SK-N-SH (cell line): ENCODE measurements at regions not wholly inside any gene's neighbourhood (a gene's known extent, or its start where the extent isn't known, plus 50 kb on each side); places are given as distances from the start of the nearest gene placed in this dataset.

ENCODE experiments used
- CTCF ChIA-PET: fragments of 300-600, 350-600 bp; formaldehyde crosslinking; extraction: SDS; loops from one replicate; lab custom pipeline; 2021; lab: Yijun Ruan, JAX
- POLR2A ChIA-PET: fragments of 350-600 bp; sonication (Branson Sonifier 250); formaldehyde crosslinking; extraction: SDS; loops from one replicate; lab custom pipeline; 2020; ENCODE audit warnings: antibody characterized with exemption, inconsistent platforms; lab: Yijun Ruan, JAX
- DNase-seq: peaks from one replicate; pipeline ENCODE4 v3.0.0; 2012
- H2AFZ ChIP-seq: fragments of 200-600 bp; sonication (generic); 2 replicates; pipeline ENCODE4 v1.8.1; 2016; ENCODE audit warnings: antibody characterized with exemption, mild to moderate bottlenecking, low read depth
- H3F3A ChIP-seq: fragments of 200-600 bp; sonication (generic); replicated peaks from 2 replicates; pipeline ENCODE3; 2016; ENCODE audit warnings: antibody characterized with exemption, mild to moderate bottlenecking; ENCODE audit not compliant: insufficient read depth
- H3K27ac ChIP-seq, 2 experiments: fragments of 200-500 bp in 1 of 2; fragments of 200-600 bp in 1 of 2; sonication (Bioruptor generic) in 1 of 2; sonication (generic), shearing (Covaris generic) in 1 of 2; 2 replicates each; pipeline versions ENCODE4 v1.5.1 to v1.6.1; 2014 to 2016; ENCODE audit warnings: low read depth in 2 of 2, inconsistent platforms in 1 of 2, low read length in 1 of 2, mild to moderate bottlenecking in 1 of 2, mixed read lengths in 1 of 2
- H3K27me3 ChIP-seq: fragments of 200-600 bp; sonication (generic), shearing (Covaris generic); 2 replicates; pipeline ENCODE4 v1.6.1; 2016; ENCODE audit warnings: mixed run types; ENCODE audit not compliant: insufficient read depth
- H3K36me3 ChIP-seq, 2 experiments: fragments of 200-500 bp in 1 of 2; fragments of 200-600 bp in 1 of 2; sonication (Bioruptor generic) in 1 of 2; sonication (generic) in 1 of 2; replicated peaks in 1 of 2; 2 replicates each; pipeline versions ENCODE3 to v1.5.1; 2014 to 2016; ENCODE audit warnings: low read length in 1 of 2, mild to moderate bottlenecking in 1 of 2; ENCODE audit not compliant: insufficient read depth in 2 of 2, control insufficient read depth in 1 of 2
- H3K4me1 ChIP-seq, 2 experiments: fragments of 200-500 bp in 1 of 2; fragments of 200-600 bp in 1 of 2; sonication (Bioruptor generic) in 1 of 2; sonication (generic), shearing (Covaris generic) in 1 of 2; 2 replicates each; pipeline versions ENCODE4 v1.5.1 to v1.6.1; 2014 to 2016; ENCODE audit warnings: low read depth in 1 of 2, low read length in 1 of 2, mixed run types in 1 of 2; ENCODE audit not compliant: insufficient read depth in 2 of 2, control insufficient read depth in 1 of 2
- H3K4me2 ChIP-seq: fragments of 200-600 bp; sonication (generic), shearing (Covaris generic); 2 replicates; pipeline ENCODE4 v1.6.1; 2017; ENCODE audit warnings: mixed run types
- H3K4me3 ChIP-seq, 2 experiments: fragments of 200-500 bp in 1 of 2; fragments of 200-600 bp in 1 of 2; sonication (Bioruptor generic) in 1 of 2; sonication (generic), shearing (Covaris generic) in 1 of 2; 2 replicates each; pipeline versions ENCODE4 v1.5.1 to v1.8.1; 2014 to 2016; ENCODE audit warnings: low read depth in 2 of 2, inconsistent platforms in 1 of 2, low read length in 1 of 2, mild to moderate bottlenecking in 1 of 2, mixed read lengths in 1 of 2, moderate library complexity in 1 of 2
- H3K79me2 ChIP-seq: fragments of 200-600 bp; sonication (generic); 2 replicates; pipeline ENCODE4 v1.8.1; 2017; ENCODE audit warnings: mild to moderate bottlenecking; ENCODE audit not compliant: insufficient read depth
- H3K9ac ChIP-seq: fragments of 200-600 bp; sonication (generic); 2 replicates; pipeline ENCODE4 v1.6.1; 2017; ENCODE audit warnings: mixed run types
- H3K9me2 ChIP-seq: fragments of 200-600 bp; sonication (generic); 2 replicates; pipeline ENCODE4 v1.6.1; 2017; ENCODE audit warnings: mixed run types
- H3K9me3 ChIP-seq: fragments of 200-600 bp; sonication (generic); 2 replicates; pipeline ENCODE4 v1.6.1; 2017; ENCODE audit warnings: mixed run types, mild to moderate bottlenecking, moderate library complexity
- H4K20me1 ChIP-seq: fragments of 200-600 bp; sonication (generic); 2 replicates; pipeline ENCODE4 v1.6.1; 2017; ENCODE audit warnings: mild to moderate bottlenecking, mixed run types; ENCODE audit not compliant: insufficient read depth
- ELF1 ChIP-seq: IDR thresholded peaks from 2 replicates; pipeline ENCODE4 v1.4.0; 2012
- GATA2 ChIP-seq: sonication (generic); formaldehyde crosslinking; IDR thresholded peaks from 2 replicates; pipeline ENCODE4 v1.5.0; 2020; ENCODE audit warnings: mild to moderate bottlenecking, missing genetic modification reagents
- JUND ChIP-seq: IDR thresholded peaks from 2 replicates; pipeline ENCODE4 v1.4.0; 2012
- MAX ChIP-seq: IDR thresholded peaks from 2 replicates; pipeline ENCODE4 v1.4.0; 2012; ENCODE audit warnings: low read depth
- MEF2A ChIP-seq: IDR thresholded peaks from 2 replicates; pipeline ENCODE4 v1.4.0; 2012; ENCODE audit warnings: low read depth, borderline replicate concordance
- MXI1 ChIP-seq: IDR thresholded peaks from 2 replicates; pipeline ENCODE4 v1.6.1; 2012; ENCODE audit warnings: mild to moderate bottlenecking, low read depth, low read length, improper control_type of control experiment
- PBX3 ChIP-seq: IDR thresholded peaks from 2 replicates; pipeline ENCODE4; 2012
- RCOR1 ChIP-seq: fragments of 150-350 bp; IDR thresholded peaks from 2 replicates; pipeline ENCODE4 v1.6.1; 2017; ENCODE audit warnings: antibody characterized with exemption, low read length
- RFX5 ChIP-seq: IDR thresholded peaks from 2 replicates; pipeline ENCODE4 v1.6.1; 2012; ENCODE audit warnings: mild to moderate bottlenecking, improper control_type of control experiment, low read length
- RXRA ChIP-seq: IDR thresholded peaks from 2 replicates; pipeline ENCODE4 v1.4.0; 2012; ENCODE audit warnings: low read depth, mild to moderate bottlenecking, borderline replicate concordance
- TCF12 ChIP-seq: IDR thresholded peaks from 2 replicates; pipeline ENCODE4 v1.4.0; 2012
- ZBTB33 ChIP-seq: IDR thresholded peaks from 2 replicates; pipeline ENCODE4 v1.4.0; 2012; ENCODE audit warnings: low read depth, borderline replicate concordance
- WGBS: methylation state at CpG from one replicate; pipeline ENCODE4 v1.1.6; 2017; ENCODE audit warnings: low lambda C conversion rate; 5-methylcytosine and 5-hydroxymethylcytosine counted together

GRCh38 chr10:20672741-20673140 is 224.4 kb downstream of the NEBL start:
- no peak for DNase-seq
- no peaks in the 10 kb centered on the region for H3K9me2 ChIP-seq
- POLR2A ChIA-PET: no interaction called here
- WGBS: 14% methylated on average over 4 of the region's 5 CpGs
- no peak overlapping the region for H3K4me3 ChIP-seq
- no peak overlapping the region for H3K27ac ChIP-seq
- H3K4me2 ChIP-seq: no peak overlapping the region
- H3K27me3 ChIP-seq: no peaks in the 10 kb centered on the region
- CTCF ChIA-PET: no interaction called here
- H4K20me1 ChIP-seq: no peaks in the 10 kb centered on the region
- no peaks in the 10 kb centered on the region for H3K4me1 ChIP-seq
- no peaks in the 10 kb centered on the region for H3K79me2 ChIP-seq
- H2AFZ ChIP-seq: no peak overlapping the region
- no peaks in the 10 kb centered on the region for H3K9me3 ChIP-seq
- H3K9ac ChIP-seq: no peak overlapping the region
- no peaks in the 10 kb centered on the region for H3K36me3 ChIP-seq
- no peaks in the 10 kb centered on the region for H3F3A ChIP-seq
- TF ChIP-seq PBX3 (no peak), ZBTB33 (no peak), JUND (no peak), MAX (no peak), RCOR1 (no peak), RXRA (no peak), TCF12 (no peak), ELF1 (no peak), RFX5 (no peak)

GRCh38 chr10:20670579-20670978 is 226.5 kb downstream of the NEBL start:
- no peak overlapping the region for H3K9ac ChIP-seq
- no peak for TF ChIP-seq ZBTB33
- no peak for TF ChIP-seq MAX
- no peak for TF ChIP-seq GATA2
- no peak for TF ChIP-seq MEF2A
- no peak for TF ChIP-seq RFX5
- no peak for TF ChIP-seq MXI1
- TF ChIP-seq TCF12: no peak
- no peak for TF ChIP-seq RXRA
- TF ChIP-seq, all 33 proteins: peak for 0
- WGBS: 43% methylated on average over 1 of the region's 1 CpG
- Histone ChIP-seq H3K4me1 (no peaks in the 10 kb centered on the region), H3K9me2 (no peaks in the 10 kb centered on the region), H3K9me3 (no peaks in the 10 kb centered on the region), H3K4me3 (no peak overlapping the region), H2AFZ (no peak overlapping the region), H3K27me3 (no peaks in the 10 kb centered on the region), H3K27ac (no peak overlapping the region), H3K79me2 (no peaks in the 10 kb centered on the region), H4K20me1 (no peaks in the 10 kb centered on the region), H3K4me2 (no peak overlapping the region), H3F3A (no peaks in the 10 kb centered on the region), H3K36me3 (no peaks in the 10 kb centered on the region)
- ChIA-PET CTCF (no interaction called here), POLR2A (no interaction called here)
- DNase-seq: no peak
